ENCODE measurements at regions not wholly inside any gene's neighbourhood (a gene's known extent, or its start where the extent isn't known, plus 50 kb on each side); places are given as distances from the start of the nearest gene placed in this dataset.
"Not testable (repeated sequence)": the region's sequence is repeated elsewhere in the genome, so short reads cannot be mapped to it uniquely, and the experiment has no call there.

- DNase-seq (ENCODE audit: low read depth in 4 of 4, low spot score in 1 of 4): not testable (repeated sequence)
These were observed 280.7 kb downstream of the TFAP2A start for GRCh38 chr6:10134185-10134584.

- DNase-seq (ENCODE audit: low read depth in 4 of 4, low spot score in 1 of 4): no peak
These were observed 286.2 kb downstream of the TFAP2A start for GRCh38 chr6:10128721-10129120.

- no peak for DNase-seq (ENCODE audit: low read depth in 4 of 4, low spot score in 1 of 4)
These were observed 292.7 kb downstream of the TFAP2A start for GRCh38 chr6:10122164-10122563.

GRCh38 chr6:10112871-10113549 is 301.9 kb downstream of the TFAP2A start:
- DNase-seq (ENCODE audit: low read depth in 4 of 4, low spot score in 1 of 4): no peak

GRCh38 chr6:10111975-10112374 is 302.9 kb downstream of the TFAP2A start:
- no peak for DNase-seq (ENCODE audit: low read depth in 4 of 4, low spot score in 1 of 4)

GRCh38 chr6:10101551-10102252 is 313.2 kb downstream of the TFAP2A start:
- DNase-seq (ENCODE audit: low read depth in 4 of 4, low spot score in 1 of 4): no peak

- DNase-seq (ENCODE audit: low read depth in 4 of 4, low spot score in 1 of 4): no peak
These were observed 315.2 kb downstream of the TFAP2A start for GRCh38 chr6:10099529-10100140.

- no peak for DNase-seq (ENCODE audit: low read depth in 4 of 4, low spot score in 1 of 4)
These were observed 315.9 kb downstream of the TFAP2A start for GRCh38 chr6:10098756-10099528.

GRCh38 chr6:10093282-10093681 is 321.6 kb downstream of the TFAP2A start:
- no peak for DNase-seq (ENCODE audit: low read depth in 4 of 4, low spot score in 1 of 4)

GRCh38 chr6:10084111-10084986 is 330.5 kb downstream of the TFAP2A start:
- no peak for DNase-seq (ENCODE audit: low read depth in 4 of 4, low spot score in 1 of 4)

- DNase-seq (ENCODE audit: low read depth in 4 of 4, low spot score in 1 of 4): no peak
These were observed 332.5 kb downstream of the TFAP2A start for GRCh38 chr6:10082385-10082784.

- no peak for DNase-seq (ENCODE audit: low read depth in 4 of 4, low spot score in 1 of 4)
These were observed 332.9 kb downstream of the TFAP2A start for GRCh38 chr6:10081957-10082356.

- no peak for DNase-seq (ENCODE audit: low read depth in 4 of 4, low spot score in 1 of 4)
These were observed 333.8 kb downstream of the TFAP2A start for GRCh38 chr6:10081075-10081474.

GRCh38 chr6:10080561-10080960 is 334.3 kb downstream of the TFAP2A start:
- DNase-seq (ENCODE audit: low read depth in 4 of 4, low spot score in 1 of 4): no peak

- no peak for DNase-seq (ENCODE audit: low read depth in 4 of 4, low spot score in 1 of 4)
These were observed 336.3 kb downstream of the TFAP2A start for GRCh38 chr6:10078581-10078980.

GRCh38 chr6:10074726-10075125 is 340.1 kb downstream of the TFAP2A start:
- DNase-seq (ENCODE audit: low read depth in 4 of 4, low spot score in 1 of 4): not testable (repeated sequence)

- DNase-seq (ENCODE audit: low read depth in 4 of 4, low spot score in 1 of 4): no peak
These were observed 341.5 kb downstream of the TFAP2A start for GRCh38 chr6:10073341-10073740.

- no peak for DNase-seq (ENCODE audit: low read depth in 4 of 4, low spot score in 1 of 4)
These were observed 343.1 kb downstream of the TFAP2A start for GRCh38 chr6:10071631-10072220.

GRCh38 chr6:10060004-10060403 is 354.9 kb downstream of the TFAP2A start:
- no peak for DNase-seq (ENCODE audit: low read depth in 4 of 4, low spot score in 1 of 4)

- no peak for DNase-seq (ENCODE audit: low read depth in 4 of 4, low spot score in 1 of 4)
These were observed 360.2 kb downstream of the TFAP2A start for GRCh38 chr6:10054672-10055071.

All from stimulated activated CD4-positive, alpha-beta T cell treated with anti-CD3 and anti-CD28 coated beads, Interleukin-1b, Interleukin-23, amount 100 ng/mL, for 24 hours (primary cell).